Upper lobe of left lung (tissue), 6 donors: ENCODE measurements at regions not wholly inside any gene's neighbourhood (a gene's known extent, or its start where the extent isn't known, plus 50 kb on each side); places are given as distances from the start of the nearest gene placed in this dataset.

Source experiments
- ATAC-seq, 2 donors: fragments of 200-7000 bp; cut with Tn5 transposase; one replicate each; pipeline ENCODE4 v1.9.1; 2022; ENCODE audit warnings: mild to moderate bottlenecking in 2 of 2, moderate library complexity in 2 of 2; ENCODE audit not compliant: low FRiP score in 2 of 2
- DNase-seq, 2 donors: peaks; one replicate each; pipeline ENCODE4 v3.0.0-alpha.2; 2019 to 2020
- H3K27ac ChIP-seq, 4 donors: fragments of 200-600 bp; sonication (generic); one replicate each; pipeline ENCODE4 v1.5.1; 2016 to 2019
- H3K27me3 ChIP-seq, 4 donors: fragments of 200-600 bp; sonication (generic); one replicate each; pipeline ENCODE4 v1.5.1; 2017 to 2019
- H3K36me3 ChIP-seq, 4 donors: fragments of 200-600 bp; sonication (generic); one replicate each; pipeline ENCODE4 v1.5.1; 2016 to 2019
- H3K4me1 ChIP-seq, 4 donors: fragments of 200-600 bp; sonication (generic); one replicate each; pipeline ENCODE4 v1.5.1; 2018 to 2019
- H3K4me3 ChIP-seq, 4 donors: fragments of 200-600 bp; sonication (generic); one replicate each; pipeline ENCODE4 v1.5.1; 2017 to 2019; ENCODE audit warnings: mild to moderate bottlenecking in 2 of 4, moderate library complexity in 1 of 4
- H3K9me3 ChIP-seq, 4 donors: fragments of 200-600 bp; sonication (generic); one replicate each; pipeline ENCODE4 v1.5.1; 2018 to 2019
- CTCF ChIP-seq, 6 experiments: fragments of 450-650 bp in 4 of 6; fragments of 200-600 bp in 2 of 6; sonication (generic) in 2 of 6; IDR thresholded peaks; one replicate each; pipeline ENCODE4 v1.5.1; 2016 to 2019; ENCODE audit warnings: antibody characterized with exemption in 6 of 6
- EP300 ChIP-seq, 4 donors: sonication (generic); formaldehyde crosslinking; IDR thresholded peaks; one replicate each; pipeline ENCODE4 v1.5.1; 2017; ENCODE audit warnings: antibody characterized with exemption in 4 of 4, control low read depth in 2 of 4
- POLR2A ChIP-seq, 4 donors: fragments of 450-650 bp; IDR thresholded peaks; one replicate each; pipeline ENCODE4 v1.5.1; 2016 to 2017; ENCODE audit warnings: antibody characterized with exemption in 4 of 4, mild to moderate bottlenecking in 2 of 4
- POLR2AphosphoS5 ChIP-seq, 2 donors: sonication (generic); formaldehyde crosslinking; IDR thresholded peaks; one replicate each; pipeline ENCODE4 v1.5.1; 2017; ENCODE audit warnings: antibody characterized with exemption in 2 of 2
- WGBS, 2 donors: methylation state at CpG; one replicate each; pipeline ENCODE4 v1.1.5; 2017 to 2018; 5-methylcytosine and 5-hydroxymethylcytosine counted together
- donor health status: DM: no; HTN: no; CAD: no; lungs with moderate emphysema.
- donor health status: DM: no; HTN: yes; CAD: no; lungs with severe emphysema.

- DNase-seq (no peak), ATAC-seq (no peak)
- TF ChIP-seq CTCF (IDR thresholded peaks at IDR 0.05) (no peak), POLR2AphosphoS5 (IDR thresholded peaks at IDR 0.05) (no peak), EP300 (IDR thresholded peaks at IDR 0.05) (no peak), POLR2A (IDR thresholded peaks at IDR 0.05) (no peak)
- H3K4me1 ChIP-seq, result no peaks in the 10 kb centered on the region
- no peaks in the 10 kb centered on the region for H3K36me3 ChIP-seq
- no peak overlapping the region for H3K27ac ChIP-seq
- no peaks in the 10 kb centered on the region for H3K9me3 ChIP-seq
- 69 to 92% methylated on average over 4 of the region's 4 CpGs for WGBS, 2 donors
- H3K27me3 ChIP-seq, result no peaks in the 10 kb centered on the region
- no peak overlapping the region for H3K4me3 ChIP-seq
These were observed 483.4 kb downstream of the OMA1 start for GRCh38 chr1:58063095-58063494.

GRCh38 chr1:58062635-58063034, 483.9 kb downstream of the OMA1 start:
- Histone ChIP-seq H3K9me3 (no peaks in the 10 kb centered on the region), H3K36me3 (no peaks in the 10 kb centered on the region), H3K27me3 (no peaks in the 10 kb centered on the region), H3K27ac (no peak overlapping the region), H3K4me1 (no peaks in the 10 kb centered on the region), H3K4me3 (no peak overlapping the region)
- DNase-seq (no peak), ATAC-seq (no peak)
- WGBS, 2 donors, result 94 to 95% methylated on average over 4 of the region's 4 CpGs
- no peak for TF ChIP-seq EP300 (IDR thresholded peaks at IDR 0.05)
- no peak for TF ChIP-seq POLR2AphosphoS5 (IDR thresholded peaks at IDR 0.05)
- TF ChIP-seq POLR2A (IDR thresholded peaks at IDR 0.05), result no peak
- TF ChIP-seq CTCF (IDR thresholded peaks at IDR 0.05), result no peak

GRCh38 chr1:58060559-58061170, 485.9 kb downstream of the OMA1 start:
- ATAC-seq, result no peak
- WGBS, 2 donors, result 37 to 43% methylated on average over 6 to 9 of the region's 9 CpGs
- H3K36me3 ChIP-seq, result no peaks in the 10 kb centered on the region

GRCh38 chr1:58059789-58060188, 486.7 kb downstream of the OMA1 start:
- no peaks in the 10 kb centered on the region for H3K4me1 ChIP-seq
- H3K9me3 ChIP-seq, result no peaks in the 10 kb centered on the region
- WGBS, 2 donors, result 64 to 71% methylated on average over 5 to 6 of the region's 6 CpGs
- H3K27me3 ChIP-seq, result no peaks in the 10 kb centered on the region
- no peak overlapping the region for H3K4me3 ChIP-seq
- DNase-seq (no peak), ATAC-seq (no peak)
- no peak overlapping the region for H3K27ac ChIP-seq
- no peaks in the 10 kb centered on the region for H3K36me3 ChIP-seq
- TF ChIP-seq POLR2AphosphoS5 (IDR thresholded peaks at IDR 0.05) (no peak), CTCF (IDR thresholded peaks at IDR 0.05) (no peak), EP300 (IDR thresholded peaks at IDR 0.05) (no peak), POLR2A (IDR thresholded peaks at IDR 0.05) (no peak)

More at GRCh38 chr1:58060559-58061170, 485.9 kb downstream of the OMA1 start:
- H3K27ac ChIP-seq, result no peak overlapping the region
- H3K4me1 ChIP-seq, result no peaks in the 10 kb centered on the region
- TF ChIP-seq POLR2AphosphoS5 (IDR thresholded peaks at IDR 0.05) (no peak), CTCF (IDR thresholded peaks at IDR 0.05) (no peak), POLR2A (IDR thresholded peaks at IDR 0.05) (no peak), EP300 (IDR thresholded peaks at IDR 0.05) (no peak)
- H3K27me3 ChIP-seq, result no peaks in the 10 kb centered on the region
- DNase-seq, result no peak
- no peak overlapping the region for H3K4me3 ChIP-seq
- H3K9me3 ChIP-seq, result no peaks in the 10 kb centered on the region

- H3K4me1 ChIP-seq, result no peaks in the 10 kb centered on the region
- ATAC-seq, result no peak
- 80 to 89% methylated on average over 8 of the region's 8 CpGs for WGBS, 2 donors
These were observed 488.2 kb downstream of the OMA1 start for GRCh38 chr1:58058323-58058722.

More at GRCh38 chr1:58058323-58058722, 488.2 kb downstream of the OMA1 start:
- Histone ChIP-seq H3K27ac (no peak overlapping the region), H3K27me3 (no peaks in the 10 kb centered on the region), H3K36me3 (no peaks in the 10 kb centered on the region), H3K4me3 (no peak overlapping the region), H3K9me3 (no peaks in the 10 kb centered on the region)
- no peak for TF ChIP-seq POLR2AphosphoS5 (IDR thresholded peaks at IDR 0.05)
- no peak for TF ChIP-seq POLR2A (IDR thresholded peaks at IDR 0.05)
- DNase-seq, result no peak
